Heart right ventricle (tissue), 16 donors: ENCODE measurements at regions not wholly inside any gene's neighbourhood (a gene's known extent, or its start where the extent isn't known, plus 50 kb on each side); places are given as distances from the start of the nearest gene placed in this dataset.

Source experiments
- ATAC-seq, 8 donors: fragments of 200-7000 bp; cut with Tn5 transposase; one replicate each; pipeline ENCODE4 v1.9.1; 2020; ENCODE audit warnings: mild to moderate bottlenecking in 8 of 8, moderate library complexity in 8 of 8, moderate number of reproducible peaks in 1 of 8
- DNase-seq, 2 donors: peaks; one replicate each; pipeline ENCODE4 v3.0.0-alpha.2; 2020
- H3K27ac ChIP-seq, 10 donors: fragments of 200-600 bp; sonication (generic) in 2 of 10; one replicate each; pipeline versions ENCODE4 v1.5.0 to v1.8.0; 2020 to 2022; ENCODE audit warnings: mild to moderate bottlenecking in 3 of 10
- H3K27me3 ChIP-seq, 7 donors: fragments of 200-600 bp; one replicate each; pipeline ENCODE4 v1.8.0; 2021 to 2022; ENCODE audit warnings: mild to moderate bottlenecking in 2 of 7
- H3K36me3 ChIP-seq, 9 donors: fragments of 200-600 bp; sonication (generic) in 1 of 9; one replicate each; pipeline versions ENCODE4 v1.5.0 to v1.8.0; 2020 to 2022; ENCODE audit warnings: mild to moderate bottlenecking in 2 of 9
- H3K4me1 ChIP-seq, 9 donors: fragments of 200-600 bp; sonication (generic) in 1 of 9; one replicate each; pipeline versions ENCODE4 v1.5.0 to v1.8.0; 2020 to 2022; ENCODE audit warnings: mild to moderate bottlenecking in 4 of 9
- H3K4me3 ChIP-seq, 10 donors: fragments of 200-600 bp; sonication (generic) in 2 of 10; one replicate each; pipeline versions ENCODE4 v1.5.0 to v1.8.0; 2020 to 2022; ENCODE audit warnings: mild to moderate bottlenecking in 7 of 10, moderate library complexity in 2 of 10
- H3K9me3 ChIP-seq, 11 donors: fragments of 200-600 bp in 10 of 11; sonication (generic) in 2 of 11; one replicate each; pipeline versions ENCODE4 v1.5.0 to v1.8.0; 2013 to 2022; ENCODE audit warnings: mild to moderate bottlenecking in 2 of 11, control low read depth in 1 of 11, moderate library complexity in 1 of 11
- CTCF ChIP-seq, 9 donors: fragments of 200-600 bp; sonication (generic) in 2 of 9; IDR thresholded peaks; one replicate each; pipeline versions ENCODE4 v1.5.0 to v1.8.0; 2021 to 2022; ENCODE audit warnings: antibody characterized with exemption in 9 of 9, mild to moderate bottlenecking in 5 of 9, moderate library complexity in 1 of 9
- WGBS, 2 donors: extraction: QIAGEN DNeasy Blood & Tissue Kit; methylation state at CpG; one replicate each; pipeline ENCODE4 v1.1.7; 2013; ENCODE audit warnings: inconsistent platforms in 1 of 2; 5-methylcytosine and 5-hydroxymethylcytosine counted together
- intact Hi-C, 10 donors: fragments of 100-400 bp; cut with DNase I; formaldehyde crosslinking; loops; one replicate each; pipeline versions ENCODE4 v1.11.1 to v1.14.2; 2022
- donor health status: Arrhythmogenic right ventricular cardiomyopathy.
- donor health status: ischemic (EF 13 %, LVEDD 7.1; RV severe dilation, severe dysfunction).
- donor health status: healthy with polysubstance abuse.
- donor health status: DM: no; HTN: yes; CAD: no.
- donor health status: DM: no; HTN: no; CAD: no.
- donor health status: ischemic (EF 25% LVEDD 6.9; RV normal size, moderate dysfunction).
- donor health status: ischemic (EF 25% LVEDD 5.7; RV mildly dilated, moderate dysfunction).
- donor health status: healthy.
- donor health status: DM: yes; HTN: yes; CAD: no.
- donor health status: Ischemic cardiomyopathy.
- donor health status: ischemic (EF 35%, LVEDD 5.7; RV mildly dilated, moderate dysfunction).
- donor health status: nonischemic (EF 11% LVEDD 7.7; RV severe dilation, severe dysfunction).
- donor health status: DM: yes; HTN: yes; CAD: no.
- donor health status: PGD.
- donor health status: ischemic (EF 29% LVEDD 5.4; RV normal size, mild dysfunction).
- donor health status: nonischemic (EF 23%, LVEDD 6.1; RV moderate dilation, normal function).

DNA sequence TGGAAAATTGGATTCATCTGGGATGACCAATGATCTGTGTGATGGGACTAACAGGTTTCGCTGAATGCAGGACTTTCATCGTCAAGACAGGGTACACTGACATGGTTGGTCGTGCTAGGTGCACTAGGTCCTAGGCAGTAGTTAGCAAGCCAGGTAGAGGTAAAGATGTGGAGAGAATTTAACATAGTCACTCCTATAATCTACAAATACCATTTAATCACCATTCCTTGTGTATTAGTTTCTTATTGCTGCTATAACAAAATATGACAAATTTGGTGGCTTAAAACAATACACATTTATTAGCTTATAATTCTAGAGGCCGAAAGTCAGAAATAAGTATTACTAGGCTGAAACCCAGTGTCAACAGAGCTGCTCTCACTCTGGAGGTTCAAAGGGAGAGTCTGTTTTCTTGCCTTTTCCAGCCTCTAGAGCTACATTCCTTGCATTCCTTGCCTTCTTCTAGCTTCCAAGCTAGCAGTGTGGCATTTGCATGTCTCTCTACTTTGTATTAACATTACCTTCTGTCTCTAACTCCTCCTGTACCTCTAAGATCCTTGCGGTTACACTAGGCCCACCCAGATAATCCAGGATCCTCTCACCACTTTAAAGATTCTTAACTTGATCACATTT lies 98.7 kb upstream of the GRIA3 start:
- no peaks in the 10 kb centered on the region for H3K27me3 ChIP-seq
- H3K36me3 ChIP-seq: no peaks in the 10 kb centered on the region
- H3K4me1 ChIP-seq: no peaks in the 10 kb centered on the region
- no peak for ATAC-seq
- intact Hi-C loops: no loop called here
- H3K4me3 ChIP-seq: no peak overlapping the region
- H3K9me3 ChIP-seq: peaks cover 0 to 4% (median 0%) of the 10 kb centered on the region in 11 donors
- WGBS, 2 donors: 77 to 83% methylated on average over 5 of the region's 5 CpGs
- no peak overlapping the region for H3K27ac ChIP-seq
- TF ChIP-seq CTCF (IDR thresholded peaks at IDR 0.05): no peak
- DNase-seq: no peak

DNA sequence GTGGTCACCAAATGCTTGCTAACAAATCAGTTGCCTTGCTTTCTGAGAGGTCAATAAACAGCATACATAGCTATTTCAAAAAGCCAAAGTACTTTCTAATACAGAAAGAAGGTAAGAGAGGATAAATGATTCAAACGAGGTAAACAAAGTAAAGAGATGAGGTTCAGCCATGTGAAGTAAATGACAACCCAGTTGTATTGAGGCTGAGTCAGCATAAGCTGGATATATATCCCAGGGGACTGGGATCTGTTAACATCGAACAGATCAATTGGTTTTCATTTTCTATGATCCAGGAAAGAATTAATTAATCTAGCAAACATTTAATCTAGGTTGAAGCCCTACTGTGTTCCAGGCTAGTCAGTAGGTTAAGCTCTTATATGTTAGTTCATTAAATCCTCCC lies 97.3 kb upstream of the GRIA3 start:
- Histone ChIP-seq H3K4me1 (no peaks in the 10 kb centered on the region), H3K27ac (no peak overlapping the region), H3K36me3 (no peaks in the 10 kb centered on the region), H3K27me3 (no peaks in the 10 kb centered on the region), H3K4me3 (no peak overlapping the region), H3K9me3 (peaks cover 0 to 4% (median 0%) of the 10 kb centered on the region in 11 donors)
- TF ChIP-seq CTCF (IDR thresholded peaks at IDR 0.05): no peak
- DNase-seq: no peak
- ATAC-seq: no peak
- WGBS, 2 donors: 64 to 81% methylated on average over 2 of the region's 2 CpGs
- intact Hi-C loops: no loop called here

DNA sequence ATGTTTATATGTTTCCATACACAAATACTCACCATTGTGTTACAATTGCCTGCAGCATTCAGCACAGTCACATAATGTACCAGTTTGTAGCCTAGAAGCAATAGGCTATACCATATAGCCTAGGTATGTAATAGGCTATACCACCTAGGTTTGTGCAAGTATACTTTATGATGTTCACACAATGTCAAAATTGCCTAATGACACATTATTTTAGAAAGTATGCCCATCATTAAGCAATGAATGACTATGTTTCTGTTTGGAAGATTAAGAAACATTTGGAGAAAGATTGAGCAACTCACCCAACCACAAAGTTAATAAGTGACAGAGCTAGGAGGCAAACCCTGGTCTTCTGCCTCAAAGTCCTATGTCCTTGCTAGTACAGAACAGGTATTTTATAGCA lies 96.8 kb upstream of the GRIA3 start:
- no peak for TF ChIP-seq CTCF (IDR thresholded peaks at IDR 0.05)
- Histone ChIP-seq H3K27me3 (no peaks in the 10 kb centered on the region), H3K27ac (no peak overlapping the region), H3K9me3 (peaks cover 0 to 4% (median 0%) of the 10 kb centered on the region in 11 donors), H3K36me3 (no peaks in the 10 kb centered on the region), H3K4me3 (no peak overlapping the region), H3K4me1 (no peaks in the 10 kb centered on the region)
- intact Hi-C loops: no loop called here
- ATAC-seq (no peak), DNase-seq (no peak)

DNA sequence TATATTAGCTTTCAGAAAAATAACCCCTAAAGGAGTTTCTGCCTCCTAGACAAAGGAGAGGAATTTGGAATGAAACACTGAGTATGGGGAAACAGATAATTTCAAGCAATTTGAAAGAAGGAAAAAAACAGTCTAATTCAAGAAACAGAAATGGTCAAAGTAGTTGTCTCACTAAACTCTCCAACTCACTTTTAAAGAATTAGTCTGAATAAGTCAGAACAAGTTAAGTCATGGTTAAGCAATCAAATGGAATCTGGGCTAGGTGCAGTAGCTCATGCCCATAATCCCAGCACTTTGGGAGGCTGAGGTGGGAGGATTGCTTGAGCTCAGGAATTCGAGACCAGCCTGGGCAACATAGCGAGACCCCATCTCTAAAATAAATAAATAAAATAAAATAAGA lies 95.7 kb upstream of the GRIA3 start:
- Histone ChIP-seq H3K4me3 (no peak overlapping the region), H3K27ac (no peak overlapping the region), H3K4me1 (no peaks in the 10 kb centered on the region), H3K9me3 (peaks cover 0 to 4% (median 0%) of the 10 kb centered on the region in 11 donors), H3K27me3 (no peaks in the 10 kb centered on the region), H3K36me3 (no peaks in the 10 kb centered on the region)
- WGBS, 2 donors: 87 to 92% methylated on average over 2 of the region's 2 CpGs
- ATAC-seq (no peak), DNase-seq (no peak)
- intact Hi-C loops: no loop called here
- TF ChIP-seq CTCF (IDR thresholded peaks at IDR 0.05): no peak
